OCI-LY3 (cell line): ENCODE measurements at regions not wholly inside any gene's neighbourhood (a gene's known extent, or its start where the extent isn't known, plus 50 kb on each side); places are given as distances from the start of the nearest gene placed in this dataset.

Experiments used
- H2AFZ ChIP-seq: fragments of 200-600, 300-600 bp; shearing (Covaris generic); 2 replicates; pipeline ENCODE4 v1.6.0; 2014; ENCODE audit warnings: antibody characterized with exemption, low read depth, low read length
- H3K27ac ChIP-seq: fragments of 200-600, 300-600 bp; sonication (generic); 2 replicates; pipeline ENCODE4 v1.5.1; 2014; ENCODE audit warnings: mild to moderate bottlenecking, low read length, moderate library complexity, mixed read lengths
- H3K27me3 ChIP-seq: fragments of 200-600, 300-600 bp; sonication (generic); 2 replicates; pipeline ENCODE4 v1.6.1; 2014; ENCODE audit warnings: low read depth, low read length, mixed read lengths
- H3K36me3 ChIP-seq: fragments of 200-600, 300-600 bp; sonication (generic); replicated peaks from 2 replicates; pipeline ENCODE3; 2014; ENCODE audit warnings: low read depth, low read length, mixed read lengths
- H3K4me1 ChIP-seq: fragments of 300-600, 200-600 bp; sonication (generic); 2 replicates; pipeline ENCODE4 v1.6.1; 2014; ENCODE audit warnings: low read length, mixed read lengths
- H3K4me2 ChIP-seq: fragments of 200-600, 300-600 bp; sonication (generic); 2 replicates; pipeline ENCODE4 v1.6.1; 2014; ENCODE audit warnings: low read length, mixed read lengths
- H3K4me3 ChIP-seq: fragments of 300-600, 200-600 bp; sonication (generic); 2 replicates; pipeline ENCODE4 v1.5.1; 2014; ENCODE audit warnings: antibody characterized with exemption, mild to moderate bottlenecking, low read length, moderate library complexity
- H3K79me2 ChIP-seq: fragments of 300-600, 200-600 bp; shearing (Covaris generic); 2 replicates; pipeline ENCODE4 v1.6.1; 2014; ENCODE audit warnings: mild to moderate bottlenecking, low read length, mixed read lengths
- H3K9ac ChIP-seq: fragments of 300-600, 200-600 bp; shearing (Covaris generic); 2 replicates; pipeline ENCODE4 v1.6.0; 2014; ENCODE audit warnings: mild to moderate bottlenecking, low read length, moderate library complexity
- H3K9me3 ChIP-seq: fragments of 200-600, 300-600 bp; shearing (Covaris generic); 2 replicates; pipeline ENCODE4 v1.6.1; 2014; ENCODE audit warnings: low read length, mixed read lengths; ENCODE audit not compliant: insufficient read depth
- H4K20me1 ChIP-seq: fragments of 200-600, 300-600 bp; sonication (generic); 2 replicates; pipeline ENCODE4 v1.6.1; 2016; ENCODE audit warnings: low read length, mixed read lengths; ENCODE audit not compliant: insufficient read depth
- CTCF ChIP-seq: fragments of 200-600, 300-600 bp; sonication (generic); IDR thresholded peaks from 2 replicates; pipeline ENCODE4 v1.5.1; 2014; ENCODE audit warnings: antibody characterized with exemption, low read length, low read depth
- EZH2phosphoT487 ChIP-seq: fragments of 200-600 bp; shearing (Covaris generic); IDR thresholded peaks from 2 replicates; pipeline ENCODE4 v1.6.1; 2018; ENCODE audit warnings: antibody characterized with exemption, mixed run types, low read depth

- no peak overlapping the region for H3K4me2 ChIP-seq
- no peak overlapping the region for H3K9ac ChIP-seq
- H3K79me2 ChIP-seq = no peaks in the 10 kb centered on the region
- no peaks in the 10 kb centered on the region for H4K20me1 ChIP-seq
- no peaks in the 10 kb centered on the region for H3K4me1 ChIP-seq
- no peak overlapping the region for H3K4me3 ChIP-seq
- H3K36me3 ChIP-seq = no peaks in the 10 kb centered on the region
- H2AFZ ChIP-seq = no peak overlapping the region
- H3K27me3 ChIP-seq = no peaks in the 10 kb centered on the region
- TF ChIP-seq EZH2phosphoT487 (no peak), CTCF (no peak)
- no peaks in the 10 kb centered on the region for H3K9me3 ChIP-seq
- no peak overlapping the region for H3K27ac ChIP-seq
Measured at GRCh38 chr3:29194139-29194538, 86.7 kb upstream of the RBMS3 start.

GRCh38 chr3:29195056-29195455 lies 85.8 kb upstream of the RBMS3 start:
- H3K4me1 ChIP-seq = no peaks in the 10 kb centered on the region
- H3K36me3 ChIP-seq = no peaks in the 10 kb centered on the region
- TF ChIP-seq EZH2phosphoT487 (no peak), CTCF (no peak)
- no peak overlapping the region for H3K27ac ChIP-seq
- no peak overlapping the region for H3K9ac ChIP-seq
- H3K4me2 ChIP-seq = no peak overlapping the region
- H3K27me3 ChIP-seq = no peaks in the 10 kb centered on the region
- no peaks in the 10 kb centered on the region for H4K20me1 ChIP-seq
- no peaks in the 10 kb centered on the region for H3K79me2 ChIP-seq
- H3K4me3 ChIP-seq = no peak overlapping the region
- no peak overlapping the region for H2AFZ ChIP-seq
- no peaks in the 10 kb centered on the region for H3K9me3 ChIP-seq

- no peak overlapping the region for H3K4me3 ChIP-seq
Measured at GRCh38 chr3:29201604-29202003, 79.3 kb upstream of the RBMS3 start.

GRCh38 chr3:29202378-29202777 lies 78.5 kb upstream of the RBMS3 start:
- Histone ChIP-seq H3K9me3 (no peaks in the 10 kb centered on the region), H3K4me2 (no peak overlapping the region), H4K20me1 (no peaks in the 10 kb centered on the region), H3K4me1 (no peaks in the 10 kb centered on the region), H2AFZ (no peak overlapping the region), H3K36me3 (no peaks in the 10 kb centered on the region), H3K27me3 (0 out of 2 replicates have a peak, but pooled peaks cover 10% of the 10 kb centered on the region), H3K27ac (no peak overlapping the region), H3K9ac (no peak overlapping the region), H3K79me2 (no peaks in the 10 kb centered on the region), H3K4me3 (no peak overlapping the region)
- TF ChIP-seq CTCF (no peak), EZH2phosphoT487 (no peak)

More at GRCh38 chr3:29201604-29202003, 79.3 kb upstream of the RBMS3 start:
- no peaks in the 10 kb centered on the region for H3K36me3 ChIP-seq
- no peaks in the 10 kb centered on the region for H4K20me1 ChIP-seq
- H3K27me3 ChIP-seq = 0 out of 2 replicates have a peak, but pooled peaks cover 10% of the 10 kb centered on the region
- no peak overlapping the region for H2AFZ ChIP-seq
- H3K4me1 ChIP-seq = no peaks in the 10 kb centered on the region
- H3K4me2 ChIP-seq = no peak overlapping the region
- no peaks in the 10 kb centered on the region for H3K79me2 ChIP-seq
- H3K9ac ChIP-seq = no peak overlapping the region
- no peak overlapping the region for H3K27ac ChIP-seq
- no peaks in the 10 kb centered on the region for H3K9me3 ChIP-seq
- TF ChIP-seq CTCF (no peak), EZH2phosphoT487 (no peak)
